T47D (cell line): ENCODE measurements at regions not wholly inside any gene's neighbourhood (a gene's known extent, or its start where the extent isn't known, plus 50 kb on each side); places are given as distances from the start of the nearest gene placed in this dataset.

ENCODE experiments used
- DNase-seq, 2 experiments: peaks; one replicate each; pipeline versions ENCODE4 v3.0.0 to v3.0.0-alpha.2; 2011 to 2012; ENCODE audit warnings: low read depth in 1 of 2, low spot score in 1 of 2
- JUND ChIP-seq: IDR thresholded peaks from 2 replicates; pipeline ENCODE4 v1.6.1; 2012; ENCODE audit warnings: low read depth
- in situ Hi-C: cut with HindIII; loops from 2 replicates; pipeline ENCODE4 v1.10.0; 2016; ENCODE audit warnings: low sequenced_read_pairs, low pct_unique_long_range_greater_than_20kb

GRCh38 chr3:64909757-64910467, 222.1 kb upstream of the ADAMTS9 start:
- DNase-seq, result no peak
- in situ Hi-C loops, result no loop called here
- no peak for TF ChIP-seq JUND

- in situ Hi-C loops, result no loop called here
- no peak for TF ChIP-seq JUND
- DNase-seq, result no peak
These were observed 221.2 kb upstream of the ADAMTS9 start for GRCh38 chr3:64909011-64909410.

GRCh38 chr3:64908251-64908685, 220.5 kb upstream of the ADAMTS9 start:
- in situ Hi-C loops, result no loop called here
- DNase-seq, result no peak
- TF ChIP-seq JUND, result no peak

GRCh38 chr3:64905906-64906410, 218.2 kb upstream of the ADAMTS9 start:
- in situ Hi-C loops, result no loop called here
- no peak for TF ChIP-seq JUND
- no peak for DNase-seq

GRCh38 chr3:64903006-64903405, 215.2 kb upstream of the ADAMTS9 start:
- TF ChIP-seq JUND, result no peak
- in situ Hi-C loops, result no loop called here
- no peak for DNase-seq

GRCh38 chr3:64901986-64902516, 214.3 kb upstream of the ADAMTS9 start:
- DNase-seq, result no peak
- no peak for TF ChIP-seq JUND
- in situ Hi-C loops, result no loop called here

GRCh38 chr3:64901522-64901885, 213.7 kb upstream of the ADAMTS9 start:
- no peak for TF ChIP-seq JUND
- in situ Hi-C loops, result no loop called here
- DNase-seq, result no peak

GRCh38 chr3:64900617-64901521, 213.1 kb upstream of the ADAMTS9 start:
- DNase-seq, result no peak
- in situ Hi-C loops, result no loop called here
- TF ChIP-seq JUND, result no peak

- no peak for TF ChIP-seq JUND
- DNase-seq, result no peak
- in situ Hi-C loops, result no loop called here
These were observed 212.4 kb upstream of the ADAMTS9 start for GRCh38 chr3:64900156-64900555.

- DNase-seq, result no peak
- in situ Hi-C loops, result no loop called here
- no peak for TF ChIP-seq JUND
These were observed 211.1 kb upstream of the ADAMTS9 start for GRCh38 chr3:64898941-64899340.

- in situ Hi-C loops, result no loop called here
- no peak for DNase-seq
- TF ChIP-seq JUND, result no peak
These were observed 208.4 kb upstream of the ADAMTS9 start for GRCh38 chr3:64895991-64896895.
